ENCODE measurements at regions not wholly inside any gene's neighbourhood (a gene's known extent, or its start where the extent isn't known, plus 50 kb on each side); places are given as distances from the start of the nearest gene placed in this dataset.

DNA sequence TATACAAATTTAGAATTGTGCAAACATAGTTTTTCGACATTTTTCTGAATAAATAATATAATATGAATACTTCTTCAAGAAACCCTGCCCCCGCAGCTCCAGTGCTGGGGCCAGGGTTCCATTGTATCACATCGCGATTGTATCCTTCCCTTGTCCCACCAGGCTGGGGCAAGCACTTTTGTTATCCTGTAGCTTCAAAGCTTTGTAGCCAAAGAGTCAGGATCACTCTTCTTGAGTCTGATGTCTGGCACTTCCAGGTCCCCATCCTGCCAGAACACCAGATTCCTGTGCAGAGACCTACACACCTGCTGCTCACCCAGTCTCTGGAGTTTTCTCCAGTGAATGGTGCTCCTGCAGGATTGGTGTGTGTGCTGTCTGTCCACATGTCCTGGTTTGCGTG lies 186.9 kb downstream of the ASB1 start:
- TF ChIP-seq, protein P1, sequence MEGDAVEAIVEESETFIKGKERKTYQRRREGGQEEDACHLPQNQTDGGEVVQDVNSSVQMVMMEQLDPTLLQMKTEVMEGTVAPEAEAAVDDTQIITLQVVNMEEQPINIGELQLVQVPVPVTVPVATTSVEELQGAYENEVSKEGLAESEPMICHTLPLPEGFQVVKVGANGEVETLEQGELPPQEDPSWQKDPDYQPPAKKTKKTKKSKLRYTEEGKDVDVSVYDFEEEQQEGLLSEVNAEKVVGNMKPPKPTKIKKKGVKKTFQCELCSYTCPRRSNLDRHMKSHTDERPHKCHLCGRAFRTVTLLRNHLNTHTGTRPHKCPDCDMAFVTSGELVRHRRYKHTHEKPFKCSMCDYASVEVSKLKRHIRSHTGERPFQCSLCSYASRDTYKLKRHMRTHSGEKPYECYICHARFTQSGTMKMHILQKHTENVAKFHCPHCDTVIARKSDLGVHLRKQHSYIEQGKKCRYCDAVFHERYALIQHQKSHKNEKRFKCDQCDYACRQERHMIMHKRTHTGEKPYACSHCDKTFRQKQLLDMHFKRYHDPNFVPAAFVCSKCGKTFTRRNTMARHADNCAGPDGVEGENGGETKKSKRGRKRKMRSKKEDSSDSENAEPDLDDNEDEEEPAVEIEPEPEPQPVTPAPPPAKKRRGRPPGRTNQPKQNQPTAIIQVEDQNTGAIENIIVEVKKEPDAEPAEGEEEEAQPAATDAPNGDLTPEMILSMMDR (IDR thresholded peaks at IDR 0.05), result no peak
- TF ChIP-seq POLR2A (IDR thresholded peaks at IDR 0.05), result no peak

Data from uterus (tissue), 2 donors.